ENCODE measurements at regions not wholly inside any gene's neighbourhood (a gene's known extent, or its start where the extent isn't known, plus 50 kb on each side); places are given as distances from the start of the nearest gene placed in this dataset.
"Not testable (repeated sequence)": the region's sequence is repeated elsewhere in the genome, so short reads cannot be mapped to it uniquely, and the experiment has no call there.

GRCh38 chr2:101597347-101597944, 100.1 kb upstream of the MAP4K4 start:
- Mint-ChIP-seq H3K9me3 (no peaks in the 10 kb centered on the region), H3K4me1 (peaks cover 7 to 19% (median 11%) of the 10 kb centered on the region in 4 donors), H3K27ac (peak overlapping the region in 1 of 10 donors; percentile 68), H3K4me3 (no peak overlapping the region), H3K36me3 (no peaks in the 10 kb centered on the region), H3K27me3 (no peaks in the 10 kb centered on the region)
- DNase-seq (no peak), ATAC-seq (no peak)
- POLR2A ChIA-PET = interaction anchor here (0.7 kb wide), 1 partner anchor 13 kb away, joined by 3 read pairs; no protein-coding TSS in a partner anchor

- POLR2A ChIA-PET = no interaction called here
These were observed 101.2 kb upstream of the MAP4K4 start for GRCh38 chr2:101596333-101596732.

GRCh38 chr2:101587251-101587650, 110.3 kb upstream of the MAP4K4 start:
- H3K27ac Mint-ChIP-seq = no peak overlapping the region

More at GRCh38 chr2:101596333-101596732, 101.2 kb upstream of the MAP4K4 start:
- H3K4me3 Mint-ChIP-seq = no peak overlapping the region
- no peaks in the 10 kb centered on the region for H3K36me3 Mint-ChIP-seq
- no peaks in the 10 kb centered on the region for H3K9me3 Mint-ChIP-seq
- no peak for DNase-seq
- H3K4me1 Mint-ChIP-seq = peaks cover 7 to 19% (median 11%) of the 10 kb centered on the region in 4 donors
- H3K27ac Mint-ChIP-seq = no peak overlapping the region
- no peak for ATAC-seq
- H3K27me3 Mint-ChIP-seq = no peaks in the 10 kb centered on the region

GRCh38 chr2:101583861-101584260, 108.9 kb upstream of the RFX8 start:
- Mint-ChIP-seq H3K27me3 (no peaks in the 10 kb centered on the region), H3K4me3 (no peak overlapping the region), H3K4me1 (peaks cover 0 to 19% (median 8%) of the 10 kb centered on the region in 4 donors), H3K36me3 (peaks cover 0 to 23% (median 1%) of the 10 kb centered on the region in 3 donors), H3K27ac (no peak overlapping the region), H3K9me3 (peaks cover 0 to 43% (median 12%) of the 10 kb centered on the region in 9 donors)
- no peak for DNase-seq
- ATAC-seq = no peak
- POLR2A ChIA-PET = no interaction called here

More at GRCh38 chr2:101587251-101587650, 110.3 kb upstream of the MAP4K4 start:
- no peak overlapping the region for H3K4me3 Mint-ChIP-seq
- ATAC-seq = no peak
- peaks cover 0 to 5% (median 0%) of the 10 kb centered on the region in 4 donors for H3K4me1 Mint-ChIP-seq
- DNase-seq = no peak
- H3K36me3 Mint-ChIP-seq = peaks cover 0 to 24% (median 1%) of the 10 kb centered on the region in 3 donors
- H3K9me3 Mint-ChIP-seq = peaks cover 0 to 34% (median 16%) of the 10 kb centered on the region in 9 donors
- no peaks in the 10 kb centered on the region for H3K27me3 Mint-ChIP-seq
- POLR2A ChIA-PET = no interaction called here

- DNase-seq = no peak
- H3K36me3 Mint-ChIP-seq = peaks cover 0 to 17% (median 0%) of the 10 kb centered on the region in 3 donors
- peaks cover 0 to 38% (median 8%) of the 10 kb centered on the region in 9 donors for H3K9me3 Mint-ChIP-seq
- no peak overlapping the region for H3K27ac Mint-ChIP-seq
- no peaks in the 10 kb centered on the region for H3K27me3 Mint-ChIP-seq
- no peak overlapping the region for H3K4me3 Mint-ChIP-seq
- ATAC-seq = no peak
- POLR2A ChIA-PET = no interaction called here
- peaks cover 0 to 22% (median 18%) of the 10 kb centered on the region in 4 donors for H3K4me1 Mint-ChIP-seq
These were observed 106.9 kb upstream of the RFX8 start for GRCh38 chr2:101581675-101582299.

- Mint-ChIP-seq H3K4me1 (peaks cover 0 to 30% (median 23%) of the 10 kb centered on the region in 4 donors), H3K27me3 (no peaks in the 10 kb centered on the region), H3K36me3 (peaks cover 0 to 17% (median 0%) of the 10 kb centered on the region in 3 donors), H3K9me3 (peaks cover 0 to 38% (median 8%) of the 10 kb centered on the region in 9 donors), H3K27ac (no peak overlapping the region), H3K4me3 (no peak overlapping the region)
- ATAC-seq (no peak), DNase-seq (no peak)
- POLR2A ChIA-PET = no interaction called here
These were observed 105.6 kb upstream of the RFX8 start for GRCh38 chr2:101580528-101580927.

GRCh38 chr2:101578671-101579070, 103.8 kb upstream of the RFX8 start:
- peak overlapping the region in 3 of 10 donors; percentile 21 to 81 (median 29) for H3K27ac Mint-ChIP-seq
- POLR2A ChIA-PET = no interaction called here
- no peak overlapping the region for H3K4me3 Mint-ChIP-seq
- ATAC-seq = no peak
- H3K4me1 Mint-ChIP-seq = peaks cover 0 to 30% (median 24%) of the 10 kb centered on the region in 4 donors
- H3K27me3 Mint-ChIP-seq = no peaks in the 10 kb centered on the region
- H3K36me3 Mint-ChIP-seq = peaks cover 0 to 14% (median 0%) of the 10 kb centered on the region in 3 donors
- DNase-seq = no peak
- H3K9me3 Mint-ChIP-seq = peaks cover 0 to 24% (median 4%) of the 10 kb centered on the region in 9 donors

GRCh38 chr2:101578135-101578534, 103.2 kb upstream of the RFX8 start:
- Mint-ChIP-seq H3K9me3 (peaks cover 0 to 22% (median 3%) of the 10 kb centered on the region in 9 donors), H3K27ac (peak overlapping the region in 4 of 10 donors; percentile 3 to 56 (median 15)), H3K36me3 (peaks cover 0 to 12% (median 0%) of the 10 kb centered on the region in 3 donors), H3K4me1 (peaks cover 0 to 30% (median 25%) of the 10 kb centered on the region in 4 donors)
- POLR2A ChIA-PET, H3K27me3 Mint-ChIP-seq, H3K4me3 Mint-ChIP-seq, DNase-seq, ATAC-seq: not testable (repeated sequence)

- POLR2A ChIA-PET = no interaction called here
- H3K36me3 Mint-ChIP-seq = peaks cover 0 to 7% (median 0%) of the 10 kb centered on the region in 3 donors
- H3K27ac Mint-ChIP-seq = peak overlapping the region in 2 of 10 donors; percentile 10 to 56
- DNase-seq (no peak), ATAC-seq (no peak)
- H3K4me3 Mint-ChIP-seq = no peak overlapping the region
- H3K4me1 Mint-ChIP-seq = peaks cover 0 to 30% (median 27%) of the 10 kb centered on the region in 4 donors
- H3K9me3 Mint-ChIP-seq = peaks cover 0 to 16% (median 1%) of the 10 kb centered on the region in 9 donors
- H3K27me3 Mint-ChIP-seq = no peaks in the 10 kb centered on the region
These were observed 102.3 kb upstream of the RFX8 start for GRCh38 chr2:101577173-101577572.

GRCh38 chr2:101574622-101575021, 99.7 kb upstream of the RFX8 start:
- POLR2A ChIA-PET = no interaction called here
- ATAC-seq = no peak
- Mint-ChIP-seq H3K27me3 (no peaks in the 10 kb centered on the region), H3K4me1 (peaks cover 13 to 44% (median 35%) of the 10 kb centered on the region in 4 donors), H3K9me3 (no peaks in the 10 kb centered on the region), H3K36me3 (no peaks in the 10 kb centered on the region), H3K4me3 (no peak overlapping the region), H3K27ac (peak overlapping the region in 3 of 10 donors; percentile 16 to 70 (median 26))
- no peak for DNase-seq

- ATAC-seq = no peak
- POLR2A ChIA-PET = interaction anchor here (1.0 kb wide), 1 partner anchor 147 kb away, joined by 4 read pairs; no protein-coding TSS in a partner anchor
- H3K36me3 Mint-ChIP-seq = no peaks in the 10 kb centered on the region
These were observed 97.0 kb upstream of the RFX8 start for GRCh38 chr2:101571951-101572350.

GRCh38 chr2:101569886-101570520, 95.1 kb upstream of the RFX8 start:
- DNase-seq = no peak
- Mint-ChIP-seq H3K4me3 (peak overlapping the region in 8 of 10 donors; percentile 66 to 87 (median 77)), H3K4me1 (peaks cover 13 to 54% (median 29%) of the 10 kb centered on the region in 4 donors), H3K36me3 (no peaks in the 10 kb centered on the region), H3K27me3 (peaks cover 0 to 2% (median 0%) of the 10 kb centered on the region in 5 donors), H3K27ac (peak overlapping the region; percentile 49 to 98 (median 85)), H3K9me3 (no peaks in the 10 kb centered on the region)
- no peak for ATAC-seq
- POLR2A ChIA-PET = interaction anchor here (0.8 to 1.4 kb wide), 5 partner anchors 8 to 160 kb away, joined by 3 to 6 read pairs (median 4); partner anchors contain the start of gene RFX8

More at GRCh38 chr2:101571951-101572350, 97.0 kb upstream of the RFX8 start:
- Mint-ChIP-seq H3K27ac (peak overlapping the region in 2 of 10 donors; percentile 53 to 88), H3K4me3 (no peak overlapping the region), H3K4me1 (peaks cover 16 to 45% (median 24%) of the 10 kb centered on the region in 4 donors), H3K9me3 (no peaks in the 10 kb centered on the region), H3K27me3 (no peaks in the 10 kb centered on the region)
- no peak for DNase-seq
